Liver (tissue), 7 donors: ENCODE measurements at regions not wholly inside any gene's neighbourhood (a gene's known extent, or its start where the extent isn't known, plus 50 kb on each side); places are given as distances from the start of the nearest gene placed in this dataset.

Source experiments
- DNase-seq: peaks from one replicate; pipeline ENCODE4 v3.0.0-alpha.2; 2017; ENCODE audit warnings: low spot score
- H3K27ac ChIP-seq, 2 donors: one replicate each; pipeline ENCODE4 v1.7.0; 2013; ENCODE audit warnings: inconsistent platforms in 2 of 2, low read length in 2 of 2, control low read depth in 1 of 2, low read depth in 1 of 2, mild to moderate bottlenecking in 1 of 2
- H3K27me3 ChIP-seq, 4 donors: one replicate each; pipeline versions ENCODE4 v1.6.1 to v1.7.0; 2013; ENCODE audit warnings: low read length in 3 of 4, inconsistent platforms in 1 of 4, mild to moderate bottlenecking in 1 of 4, moderate library complexity in 1 of 4; ENCODE audit not compliant: control insufficient read depth in 4 of 4, insufficient read depth in 4 of 4
- H3K36me3 ChIP-seq, 4 donors: one replicate each; pipeline versions ENCODE4 v1.6.1 to v1.7.0; 2013; ENCODE audit warnings: low read length in 3 of 4, mild to moderate bottlenecking in 3 of 4, low read depth in 1 of 4, moderate library complexity in 1 of 4; ENCODE audit not compliant: control insufficient read depth in 4 of 4, insufficient read depth in 3 of 4
- H3K4me1 ChIP-seq, 4 donors: one replicate each; pipeline versions ENCODE4 v1.6.1 to v1.7.0; 2013; ENCODE audit warnings: low read length in 3 of 4, mild to moderate bottlenecking in 3 of 4, moderate library complexity in 1 of 4; ENCODE audit not compliant: control insufficient read depth in 4 of 4, insufficient read depth in 4 of 4
- H3K4me3 ChIP-seq, 3 donors: one replicate each; pipeline versions ENCODE4 v1.6.1 to v1.7.0; 2013; ENCODE audit warnings: low read length in 3 of 3, control low read depth in 1 of 3, low read depth in 1 of 3, mild to moderate bottlenecking in 1 of 3
- H3K9ac ChIP-seq, 2 donors: one replicate each; pipeline ENCODE4 v1.7.0; 2013; ENCODE audit warnings: low read length in 2 of 2, mild to moderate bottlenecking in 2 of 2, moderate library complexity in 2 of 2, control low read depth in 1 of 2, low read depth in 1 of 2
- H3K9me3 ChIP-seq, 4 donors: one replicate each; pipeline versions ENCODE4 v1.6.1 to v1.7.0; 2013; ENCODE audit warnings: low read length in 3 of 4; ENCODE audit not compliant: control insufficient read depth in 4 of 4
- ATF3 ChIP-seq: IDR thresholded peaks from 2 replicates; pipeline ENCODE4 v1.6.1; 2016; ENCODE audit warnings: antibody characterized with exemption
- FOXA1 ChIP-seq: IDR thresholded peaks from 2 replicates; pipeline ENCODE4 v1.6.1; 2016; ENCODE audit warnings: antibody characterized with exemption
- FOXA2 ChIP-seq: IDR thresholded peaks from 2 replicates; pipeline ENCODE4 v1.6.1; 2016; ENCODE audit warnings: antibody characterized with exemption
- GABPA ChIP-seq, 2 donors: IDR thresholded peaks in 1 of 2; conservative IDR thresholded peaks in 1 of 2; 2 replicates each; pipeline ENCODE4 v1.6.1; 2016; ENCODE audit warnings: antibody characterized with exemption in 2 of 2, mild to moderate bottlenecking in 1 of 2, moderate library complexity in 1 of 2
- HNF4A ChIP-seq, 2 donors: conservative IDR thresholded peaks; 2 replicates each; pipeline ENCODE4 v1.6.1; 2016; ENCODE audit warnings: antibody characterized with exemption in 2 of 2, mild to moderate bottlenecking in 2 of 2
- HNF4G ChIP-seq: IDR thresholded peaks from 2 replicates; pipeline ENCODE4 v1.6.1; 2016; ENCODE audit warnings: antibody characterized with exemption
- MAX ChIP-seq: IDR thresholded peaks from 2 replicates; pipeline ENCODE4 v1.6.1; 2016; ENCODE audit warnings: antibody characterized with exemption
- NR2F2 ChIP-seq: IDR thresholded peaks from 2 replicates; pipeline ENCODE4 v1.6.1; 2016; ENCODE audit warnings: antibody characterized with exemption
- RAD21 ChIP-seq, 2 donors: IDR thresholded peaks; 2 replicates each; pipeline ENCODE4 v1.6.1; 2016; ENCODE audit warnings: antibody characterized with exemption in 2 of 2, mild to moderate bottlenecking in 2 of 2
- RXRA ChIP-seq, 2 donors: IDR thresholded peaks; 2 replicates each; pipeline ENCODE4 v1.6.1; 2017 to 2018; ENCODE audit warnings: antibody characterized with exemption in 2 of 2, mild to moderate bottlenecking in 1 of 2
- SP1 ChIP-seq: IDR thresholded peaks from 2 replicates; pipeline ENCODE4 v1.6.1; 2018; ENCODE audit warnings: antibody characterized with exemption, mild to moderate bottlenecking
- TAF1 ChIP-seq: conservative IDR thresholded peaks from 2 replicates; pipeline ENCODE4 v1.6.1; 2016; ENCODE audit warnings: antibody characterized with exemption, mild to moderate bottlenecking
- YY1 ChIP-seq: IDR thresholded peaks from 2 replicates; pipeline ENCODE4 v1.6.1; 2016; ENCODE audit warnings: antibody characterized with exemption, mild to moderate bottlenecking
- ZBTB33 ChIP-seq: IDR thresholded peaks from 2 replicates; pipeline ENCODE4 v1.6.1; 2016; ENCODE audit warnings: antibody characterized with exemption
- WGBS: extraction: QIAGEN DNeasy Blood & Tissue Kit; methylation state at CpG from one replicate; pipeline ENCODE4 v1.1.7; 2013; 5-methylcytosine and 5-hydroxymethylcytosine counted together
- donor health status: healthy.
- donor health status: healthy.
- donor health status: healthy.
- donor health status: healthy.

GRCh38 chr17:13435230-13435629 lies 166.5 kb downstream of the HS3ST3A1 start:
- H3K27me3 ChIP-seq, result no peaks in the 10 kb centered on the region
- WGBS, result 93% methylated on average over 3 of the region's 3 CpGs
- no peaks in the 10 kb centered on the region for H3K4me1 ChIP-seq
- H3K9me3 ChIP-seq, result peaks cover 0 to 7% (median 0%) of the 10 kb centered on the region in 4 donors
- no peak overlapping the region for H3K9ac ChIP-seq
- no peaks in the 10 kb centered on the region for H3K36me3 ChIP-seq
- DNase-seq, result no peak
- TF ChIP-seq ZBTB33 (no peak), RAD21 (IDR thresholded peaks at IDR 0.05) (no peak), TAF1 (no peak), GABPA (IDR thresholded peaks at IDR 0.05 in 1 of 2, conservative IDR thresholded peaks at IDR 0.05 in 1 of 2) (no peak), SP1 (no peak)
- no peak overlapping the region for H3K27ac ChIP-seq
- no peak overlapping the region for H3K4me3 ChIP-seq

GRCh38 chr17:13429201-13429600 lies 172.5 kb downstream of the HS3ST3A1 start:
- Histone ChIP-seq H3K4me1 (no peaks in the 10 kb centered on the region), H3K27ac (no peak overlapping the region), H3K9me3 (peaks cover 0 to 7% (median 0%) of the 10 kb centered on the region in 4 donors), H3K27me3 (no peaks in the 10 kb centered on the region), H3K36me3 (no peaks in the 10 kb centered on the region), H3K4me3 (no peak overlapping the region), H3K9ac (no peak overlapping the region)
- TF ChIP-seq HNF4G, result no peak
- no peak for DNase-seq
- WGBS, result 86% methylated on average over 5 of the region's 5 CpGs

- no peaks in the 10 kb centered on the region for H3K4me1 ChIP-seq
- no peaks in the 10 kb centered on the region for H3K27me3 ChIP-seq
- peaks cover 0 to 7% (median 0%) of the 10 kb centered on the region in 4 donors for H3K9me3 ChIP-seq
- H3K9ac ChIP-seq, result no peak overlapping the region
- 88% methylated on average over 2 of the region's 2 CpGs for WGBS
- TF ChIP-seq HNF4G, result no peak
- no peak for TF ChIP-seq RXRA (IDR thresholded peaks at IDR 0.05)
- no peak for TF ChIP-seq TAF1
- TF ChIP-seq RAD21 (IDR thresholded peaks at IDR 0.05), result no peak
- no peak for TF ChIP-seq YY1
- TF ChIP-seq FOXA2, result no peak
- no peak for TF ChIP-seq MAX
- TF ChIP-seq ZBTB33, result no peak
- TF ChIP-seq FOXA1, result no peak
- TF ChIP-seq NR2F2, result no peak
- no peak for TF ChIP-seq ATF3
- TF ChIP-seq HNF4A (conservative IDR thresholded peaks at IDR 0.05), result no peak
- H3K27ac ChIP-seq, result no peak overlapping the region
- no peak for DNase-seq
- H3K36me3 ChIP-seq, result no peaks in the 10 kb centered on the region
- H3K4me3 ChIP-seq, result no peak overlapping the region
Observed at GRCh38 chr17:13428611-13429042, 173.1 kb downstream of the HS3ST3A1 start.
